ENCODE measurements at regions not wholly inside any gene's neighbourhood (a gene's known extent, or its start where the extent isn't known, plus 50 kb on each side); places are given as distances from the start of the nearest gene placed in this dataset.

DNA sequence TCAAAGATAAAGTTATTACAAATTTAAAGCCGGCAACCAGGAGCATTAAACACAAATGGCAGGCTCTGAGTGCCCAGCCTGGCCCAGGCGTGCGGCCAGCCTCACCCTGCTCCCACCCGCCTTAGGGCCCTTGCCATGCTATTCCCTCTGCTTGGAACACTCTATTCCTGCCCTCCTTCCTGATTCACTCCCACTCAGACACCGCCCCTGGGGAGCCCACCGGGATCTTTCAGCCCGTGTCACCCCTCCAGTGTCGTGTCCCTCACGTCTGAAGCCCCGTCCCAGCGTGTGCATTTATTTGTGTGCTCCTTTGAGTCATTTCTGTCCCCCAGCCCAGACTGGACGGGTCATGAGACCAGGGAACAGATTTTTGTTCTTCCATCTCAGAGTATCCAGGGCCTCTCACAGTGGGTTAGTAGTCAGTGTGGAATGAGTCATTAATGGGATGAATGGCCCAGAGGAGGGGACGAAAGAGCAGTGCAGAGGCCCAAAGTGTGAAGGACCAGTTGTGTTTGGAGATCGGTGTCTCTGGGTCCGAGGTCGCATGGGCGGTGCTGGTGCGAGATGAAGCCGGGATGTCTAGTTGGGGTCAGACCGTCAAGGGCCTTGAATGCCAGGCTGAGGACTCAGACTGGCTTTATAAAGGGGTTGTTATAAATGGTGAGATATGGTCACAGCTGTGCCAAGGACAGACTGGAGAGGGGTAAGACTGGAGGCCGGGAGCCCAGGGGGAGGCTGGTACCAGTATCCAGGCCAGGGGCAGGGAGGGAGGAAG lies 58.9 kb upstream of the SLC6A6 start:
- no peak for TF ChIP-seq EZH2phosphoT487 (IDR thresholded peaks at IDR 0.05)
- TF ChIP-seq, protein P1, sequence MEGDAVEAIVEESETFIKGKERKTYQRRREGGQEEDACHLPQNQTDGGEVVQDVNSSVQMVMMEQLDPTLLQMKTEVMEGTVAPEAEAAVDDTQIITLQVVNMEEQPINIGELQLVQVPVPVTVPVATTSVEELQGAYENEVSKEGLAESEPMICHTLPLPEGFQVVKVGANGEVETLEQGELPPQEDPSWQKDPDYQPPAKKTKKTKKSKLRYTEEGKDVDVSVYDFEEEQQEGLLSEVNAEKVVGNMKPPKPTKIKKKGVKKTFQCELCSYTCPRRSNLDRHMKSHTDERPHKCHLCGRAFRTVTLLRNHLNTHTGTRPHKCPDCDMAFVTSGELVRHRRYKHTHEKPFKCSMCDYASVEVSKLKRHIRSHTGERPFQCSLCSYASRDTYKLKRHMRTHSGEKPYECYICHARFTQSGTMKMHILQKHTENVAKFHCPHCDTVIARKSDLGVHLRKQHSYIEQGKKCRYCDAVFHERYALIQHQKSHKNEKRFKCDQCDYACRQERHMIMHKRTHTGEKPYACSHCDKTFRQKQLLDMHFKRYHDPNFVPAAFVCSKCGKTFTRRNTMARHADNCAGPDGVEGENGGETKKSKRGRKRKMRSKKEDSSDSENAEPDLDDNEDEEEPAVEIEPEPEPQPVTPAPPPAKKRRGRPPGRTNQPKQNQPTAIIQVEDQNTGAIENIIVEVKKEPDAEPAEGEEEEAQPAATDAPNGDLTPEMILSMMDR (IDR thresholded peaks at IDR 0.05) = no peak
